Omental fat pad (tissue), 3 donors: ENCODE measurements at regions not wholly inside any gene's neighbourhood (a gene's known extent, or its start where the extent isn't known, plus 50 kb on each side); places are given as distances from the start of the nearest gene placed in this dataset.
"Not testable (repeated sequence)": the region's sequence is repeated elsewhere in the genome, so short reads cannot be mapped to it uniquely, and the experiment has no call there.

Source experiments
- ATAC-seq: fragments of 150-250 bp; one replicate; pipeline ENCODE4 v1.9.1; 2016; ENCODE audit warnings: mild to moderate bottlenecking, moderate library complexity; ENCODE audit not compliant: low FRiP score
- DNase-seq: peaks from one replicate; pipeline ENCODE4 v3.0.0-alpha.2; 2019; ENCODE audit warnings: low spot score
- TF ChIP-seq, protein P1 (sequence below), 3 donors: fragments of 450-650 bp; IDR thresholded peaks; one replicate each; pipeline ENCODE4 v1.5.1; 2016 to 2017; ENCODE audit warnings: antibody characterized with exemption in 3 of 3, mild to moderate bottlenecking in 3 of 3, moderate library complexity in 2 of 3

DNA sequence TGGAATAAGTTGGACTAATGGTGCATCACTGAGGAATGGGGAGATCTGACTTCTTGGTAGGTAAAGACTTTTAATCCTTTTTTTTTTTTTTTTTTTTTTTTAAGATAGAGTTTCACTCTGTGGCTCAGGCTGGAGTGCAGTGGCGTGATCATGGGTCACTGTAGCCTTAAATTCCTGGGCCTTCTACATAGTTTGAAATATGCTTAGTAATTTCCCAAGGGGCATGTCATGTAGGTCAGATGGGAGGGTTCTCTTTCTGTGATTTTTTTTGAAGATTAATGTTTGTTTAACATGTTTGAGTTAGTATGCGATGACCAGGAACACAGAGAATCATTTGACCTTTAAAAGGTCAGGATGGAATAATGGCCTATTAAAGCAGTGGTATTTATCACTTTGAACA, 129.1 kb downstream of the S1PR1 start:
- TF ChIP-seq, protein P1, sequence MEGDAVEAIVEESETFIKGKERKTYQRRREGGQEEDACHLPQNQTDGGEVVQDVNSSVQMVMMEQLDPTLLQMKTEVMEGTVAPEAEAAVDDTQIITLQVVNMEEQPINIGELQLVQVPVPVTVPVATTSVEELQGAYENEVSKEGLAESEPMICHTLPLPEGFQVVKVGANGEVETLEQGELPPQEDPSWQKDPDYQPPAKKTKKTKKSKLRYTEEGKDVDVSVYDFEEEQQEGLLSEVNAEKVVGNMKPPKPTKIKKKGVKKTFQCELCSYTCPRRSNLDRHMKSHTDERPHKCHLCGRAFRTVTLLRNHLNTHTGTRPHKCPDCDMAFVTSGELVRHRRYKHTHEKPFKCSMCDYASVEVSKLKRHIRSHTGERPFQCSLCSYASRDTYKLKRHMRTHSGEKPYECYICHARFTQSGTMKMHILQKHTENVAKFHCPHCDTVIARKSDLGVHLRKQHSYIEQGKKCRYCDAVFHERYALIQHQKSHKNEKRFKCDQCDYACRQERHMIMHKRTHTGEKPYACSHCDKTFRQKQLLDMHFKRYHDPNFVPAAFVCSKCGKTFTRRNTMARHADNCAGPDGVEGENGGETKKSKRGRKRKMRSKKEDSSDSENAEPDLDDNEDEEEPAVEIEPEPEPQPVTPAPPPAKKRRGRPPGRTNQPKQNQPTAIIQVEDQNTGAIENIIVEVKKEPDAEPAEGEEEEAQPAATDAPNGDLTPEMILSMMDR (IDR thresholded peaks at IDR 0.05): no peak
- ATAC-seq (no peak), DNase-seq (no peak)

DNA sequence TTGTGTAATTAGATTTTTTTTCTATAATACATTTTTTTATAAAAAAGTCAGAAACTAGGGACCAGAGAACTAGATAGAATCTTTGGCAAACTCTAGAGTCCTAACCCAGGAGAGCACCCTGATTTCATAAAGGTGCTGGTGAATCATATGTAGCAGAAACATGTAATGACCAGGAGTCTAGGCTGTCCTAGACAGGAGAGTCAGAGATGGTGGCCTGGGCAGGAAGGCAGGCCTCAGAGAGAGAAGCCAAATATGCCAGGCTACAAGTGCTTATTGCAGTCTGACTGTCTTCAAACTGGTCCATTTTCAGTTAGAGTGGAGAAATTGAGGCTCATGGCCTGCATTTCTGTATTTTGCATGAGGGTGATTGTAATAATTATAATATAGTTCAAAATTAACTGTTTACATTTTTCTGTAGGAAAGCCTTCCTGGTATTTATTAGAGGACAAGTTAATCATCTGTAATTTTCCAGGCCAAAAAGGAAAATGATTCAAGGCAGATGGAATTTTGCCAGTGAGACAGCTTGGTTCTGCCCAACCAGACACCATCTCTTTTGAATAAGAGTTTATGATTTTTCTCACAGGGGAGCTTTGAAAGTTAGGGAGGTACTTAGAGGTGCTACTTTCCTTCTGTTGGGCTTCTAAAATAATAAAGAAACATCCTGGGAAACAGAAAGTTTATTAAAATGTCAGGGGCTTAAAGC, 129.8 kb downstream of the S1PR1 start:
- TF ChIP-seq, protein P1 (IDR thresholded peaks at IDR 0.05): no peak
- ATAC-seq: no peak
- no peak for DNase-seq

GRCh38 chr1:101367630-101368029, 130.8 kb downstream of the S1PR1 start:
- ATAC-seq: no peak
- DNase-seq: no peak
- TF ChIP-seq, protein P1 (IDR thresholded peaks at IDR 0.05): no peak

- DNase-seq (no peak), ATAC-seq (no peak)
- TF ChIP-seq, protein P1 (IDR thresholded peaks at IDR 0.05): no peak
These were observed 133.7 kb downstream of the S1PR1 start for GRCh38 chr1:101370488-101370887.

- TF ChIP-seq, protein P1 (IDR thresholded peaks at IDR 0.05): no peak
- no peak for DNase-seq
- no peak for ATAC-seq
These were observed 134.4 kb downstream of the S1PR1 start for GRCh38 chr1:101371259-101371658.

DNA sequence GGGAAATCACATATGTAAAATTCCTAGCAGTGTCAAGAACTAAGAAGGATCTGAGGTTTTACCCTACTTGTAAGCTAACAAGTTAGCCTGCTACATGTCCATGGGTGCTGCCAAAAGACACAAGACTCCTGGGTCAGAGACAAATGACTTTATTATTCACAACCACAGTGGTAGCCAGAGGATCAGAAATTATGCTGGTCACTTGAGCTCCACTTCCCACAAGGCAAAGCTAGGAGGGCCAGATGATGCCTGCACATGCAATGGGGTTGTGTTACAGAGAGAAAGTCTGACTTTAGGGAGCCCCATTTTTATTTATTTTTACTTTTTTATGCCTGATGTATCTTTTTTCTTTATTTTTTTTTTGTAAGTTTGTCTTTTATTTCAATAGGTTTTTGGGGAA, 136.8 kb downstream of the S1PR1 start:
- ATAC-seq (no peak), DNase-seq (no peak)

GRCh38 chr1:101375448-101375847, 138.6 kb downstream of the S1PR1 start:
- ATAC-seq, DNase-seq: not testable (repeated sequence)

More for the DNA sequence above, 136.8 kb downstream of the S1PR1 start:
- TF ChIP-seq, protein P1 (IDR thresholded peaks at IDR 0.05): no peak
